GM19438 (cell line): ENCODE measurements at regions not wholly inside any gene's neighbourhood (a gene's known extent, or its start where the extent isn't known, plus 50 kb on each side); places are given as distances from the start of the nearest gene placed in this dataset.

ENCODE experiments used
- ATAC-seq: cut with Tn5 transposase; IDR thresholded peaks from one replicate; pipeline ENCODE4 v1.9.1; 2021; ENCODE audit warnings: low read depth; ENCODE audit not compliant: unreplicated experiment

- ATAC-seq, result no peak
These were observed 206.7 kb downstream of the SETD4 start for GRCh38 chr21:35853321-35854239.

- no peak for ATAC-seq
These were observed 207.5 kb downstream of the SETD4 start for GRCh38 chr21:35852820-35853219.

- ATAC-seq, result no peak
These were observed 209.7 kb downstream of the SETD4 start for GRCh38 chr21:35850542-35851103.

- no peak for ATAC-seq
These were observed 210.3 kb downstream of the SETD4 start for GRCh38 chr21:35850029-35850428.

GRCh38 chr21:35849144-35849543 is 211.2 kb downstream of the SETD4 start:
- ATAC-seq, result no peak

GRCh38 chr21:35843911-35844667 is 216.2 kb downstream of the SETD4 start:
- no peak for ATAC-seq

- ATAC-seq, result no peak
These were observed 219.4 kb downstream of the SETD4 start for GRCh38 chr21:35840949-35841348.

- no peak for ATAC-seq
These were observed 220.0 kb downstream of the SETD4 start for GRCh38 chr21:35840197-35840799.

GRCh38 chr21:35838987-35839763 is 221.2 kb downstream of the SETD4 start:
- ATAC-seq, result no peak

- ATAC-seq, result no peak
These were observed 222.0 kb downstream of the SETD4 start for GRCh38 chr21:35838350-35838749.

- no peak for ATAC-seq
These were observed 226.3 kb downstream of the SETD4 start for GRCh38 chr21:35833991-35834390.

- no peak for ATAC-seq
These were observed 226.9 kb downstream of the SETD4 start for GRCh38 chr21:35833388-35833787.

GRCh38 chr21:35831230-35831629 is 229.1 kb downstream of the SETD4 start:
- no peak for ATAC-seq

GRCh38 chr21:35829067-35829466 is 231.3 kb downstream of the SETD4 start:
- ATAC-seq, result no peak

GRCh38 chr21:35828161-35828560 is 232.2 kb downstream of the SETD4 start:
- ATAC-seq, result no peak

GRCh38 chr21:35827004-35827403 is 233.3 kb downstream of the SETD4 start:
- ATAC-seq, result no peak

- ATAC-seq, result no peak
These were observed 234.7 kb downstream of the SETD4 start for GRCh38 chr21:35825370-35826353.

- no peak for ATAC-seq
These were observed 236.2 kb downstream of the SETD4 start for GRCh38 chr21:35824136-35824535.

GRCh38 chr21:35819134-35819533 is 241.2 kb downstream of the SETD4 start:
- no peak for ATAC-seq
